ENCODE measurements at regions not wholly inside any gene's neighbourhood (a gene's known extent, or its start where the extent isn't known, plus 50 kb on each side); places are given as distances from the start of the nearest gene placed in this dataset.
"Not testable (repeated sequence)": the region's sequence is repeated elsewhere in the genome, so short reads cannot be mapped to it uniquely, and the experiment has no call there.

DNA sequence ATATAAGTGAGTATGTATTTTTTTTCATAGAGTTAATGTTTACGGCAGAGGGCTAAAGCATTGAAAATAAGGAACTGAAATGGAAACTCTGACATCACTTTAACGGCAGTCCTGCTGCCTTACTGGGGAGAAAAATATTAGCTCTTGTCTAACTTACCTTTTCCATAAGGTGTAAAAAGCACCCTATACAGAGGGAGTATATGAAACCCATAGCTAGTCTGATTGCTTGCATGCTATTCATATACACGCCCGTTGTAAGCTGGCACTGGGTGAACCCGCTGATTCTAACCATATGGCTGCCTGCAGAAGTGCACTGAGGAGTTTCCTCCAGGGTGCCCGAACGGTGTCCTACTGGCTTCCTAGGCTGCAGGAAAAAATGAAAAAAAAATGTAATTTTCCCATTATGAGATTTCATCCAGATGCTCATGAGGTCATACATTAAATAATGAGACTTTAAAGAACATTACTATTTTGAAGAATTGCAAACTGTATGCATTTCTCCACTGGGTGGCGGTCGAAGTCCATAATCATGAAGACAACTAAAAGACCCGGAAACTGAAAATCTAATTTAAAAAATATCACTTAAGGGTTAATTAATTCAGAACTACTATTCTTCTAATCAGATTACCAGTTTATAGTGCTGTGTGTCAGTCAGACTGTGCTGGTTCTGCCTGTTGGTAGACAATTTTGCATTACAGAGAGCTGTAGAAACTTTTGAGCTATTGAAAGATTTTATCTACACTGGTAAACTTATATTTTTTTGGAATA, 144.7 kb downstream of the ALX1 start:
- no peaks in the 10 kb centered on the region for H3K9me3 ChIP-seq (ENCODE audit: control insufficient read depth in 3 of 3, low read length in 3 of 3)
- peaks cover 0 to 2% (median 0%) of the 10 kb centered on the region in 3 donors for H3K27me3 ChIP-seq (ENCODE audit: control insufficient read depth in 3 of 3, insufficient read depth in 3 of 3, low read length in 3 of 3)
- H3K4me1 ChIP-seq (ENCODE audit: control insufficient read depth in 3 of 3, insufficient read depth in 3 of 3, low read length in 3 of 3), result no peaks in the 10 kb centered on the region
- no peak overlapping the region for H3K4me3 ChIP-seq (ENCODE audit: low read length in 3 of 3)
- no peak overlapping the region for H3K9ac ChIP-seq (ENCODE audit: low read depth in 1 of 3, low read length in 3 of 3)
- H3K27ac ChIP-seq (ENCODE audit: low read depth, low read length), result no peak overlapping the region
- no peaks in the 10 kb centered on the region for H3K36me3 ChIP-seq (ENCODE audit: control insufficient read depth in 3 of 3, insufficient read depth in 3 of 3, low read length in 3 of 3)

DNA sequence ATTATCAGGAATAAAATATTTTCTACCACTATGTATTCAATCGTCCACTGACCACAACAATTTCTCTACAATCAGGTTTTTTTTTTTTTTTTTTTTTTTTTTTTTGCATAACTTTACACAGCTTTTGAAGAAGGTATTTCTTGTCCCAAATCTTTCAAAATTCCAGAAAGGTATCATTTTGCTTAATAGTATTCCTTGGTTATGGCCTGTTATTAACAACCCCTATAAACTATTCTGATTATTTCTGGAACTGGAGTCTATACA, 145.3 kb downstream of the ALX1 start:
- Histone ChIP-seq H3K9ac (ENCODE audit: low read depth in 1 of 3, low read length in 3 of 3) (no peak overlapping the region), H3K36me3 (ENCODE audit: control insufficient read depth in 3 of 3, insufficient read depth in 3 of 3, low read length in 3 of 3) (no peaks in the 10 kb centered on the region), H3K9me3 (ENCODE audit: control insufficient read depth in 3 of 3, low read length in 3 of 3) (no peaks in the 10 kb centered on the region), H3K4me1 (ENCODE audit: control insufficient read depth in 3 of 3, insufficient read depth in 3 of 3, low read length in 3 of 3) (no peaks in the 10 kb centered on the region), H3K27me3 (ENCODE audit: control insufficient read depth in 3 of 3, insufficient read depth in 3 of 3, low read length in 3 of 3) (peaks cover 0 to 2% (median 0%) of the 10 kb centered on the region in 3 donors), H3K4me3 (ENCODE audit: low read length in 3 of 3) (no peak overlapping the region), H3K27ac (ENCODE audit: low read depth, low read length) (no peak overlapping the region)

DNA sequence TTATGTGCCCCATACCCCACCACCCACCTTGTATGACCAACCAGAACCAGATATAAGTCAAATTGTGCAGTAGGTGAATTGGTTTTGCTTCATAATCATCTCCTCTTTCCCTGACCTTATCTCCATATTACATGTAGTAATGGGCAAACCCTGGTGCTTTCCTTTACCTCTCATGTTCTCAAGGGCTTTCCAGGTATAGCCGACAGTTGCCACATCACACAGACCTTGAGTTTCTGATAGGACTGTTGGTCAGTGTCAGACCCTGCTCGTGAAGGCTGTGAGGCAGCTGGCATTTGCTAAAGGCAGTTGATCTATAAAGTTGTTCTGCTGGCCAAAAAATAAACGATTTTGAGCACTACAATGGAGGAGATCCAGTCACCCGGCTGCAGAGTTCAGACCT, 145.9 kb downstream of the ALX1 start:
- H3K27ac ChIP-seq (ENCODE audit: low read depth, low read length), result no peak overlapping the region
- H3K36me3 ChIP-seq (ENCODE audit: control insufficient read depth in 3 of 3, insufficient read depth in 3 of 3, low read length in 3 of 3), result no peaks in the 10 kb centered on the region
- H3K9ac ChIP-seq (ENCODE audit: low read depth in 1 of 3, low read length in 3 of 3), result no peak overlapping the region
- H3K4me3 ChIP-seq (ENCODE audit: low read length in 3 of 3), result no peak overlapping the region
- H3K9me3 ChIP-seq (ENCODE audit: control insufficient read depth in 3 of 3, low read length in 3 of 3), result no peaks in the 10 kb centered on the region
- H3K4me1 ChIP-seq (ENCODE audit: control insufficient read depth in 3 of 3, insufficient read depth in 3 of 3, low read length in 3 of 3), result no peaks in the 10 kb centered on the region
- H3K27me3 ChIP-seq (ENCODE audit: control insufficient read depth in 3 of 3, insufficient read depth in 3 of 3, low read length in 3 of 3), result peaks cover 0 to 2% (median 0%) of the 10 kb centered on the region in 3 donors

DNA sequence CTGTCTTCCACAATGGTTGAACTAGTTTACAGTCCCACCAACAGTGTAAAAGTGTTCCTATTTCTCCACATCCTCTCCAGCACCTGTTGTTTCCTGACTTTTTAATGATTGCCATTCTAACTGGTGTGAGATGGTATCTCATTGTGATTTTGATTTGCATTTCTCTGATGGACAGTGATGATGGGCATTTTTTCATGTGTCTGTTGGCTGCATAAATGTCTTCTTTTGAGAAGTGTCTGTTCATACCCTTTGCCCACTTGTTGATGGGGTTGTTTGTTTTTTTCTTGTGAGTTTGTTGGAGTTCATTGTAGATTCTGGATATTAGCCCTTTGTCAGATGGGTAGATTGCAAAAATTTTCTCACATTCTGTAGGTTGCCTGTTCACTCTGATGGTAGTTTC, 153.1 kb downstream of the ALX1 start:
- not testable (repeated sequence) for H3K9me3 ChIP-seq (ENCODE audit: control insufficient read depth in 3 of 3, low read length in 3 of 3); H3K4me3 ChIP-seq (ENCODE audit: low read length in 3 of 3); H3K36me3 ChIP-seq (ENCODE audit: control insufficient read depth in 3 of 3, insufficient read depth in 3 of 3, low read length in 3 of 3); H3K27me3 ChIP-seq (ENCODE audit: control insufficient read depth in 3 of 3, insufficient read depth in 3 of 3, low read length in 3 of 3); H3K27ac ChIP-seq (ENCODE audit: low read depth, low read length); H3K4me1 ChIP-seq (ENCODE audit: control insufficient read depth in 3 of 3, insufficient read depth in 3 of 3, low read length in 3 of 3); H3K9ac ChIP-seq (ENCODE audit: low read depth in 1 of 3, low read length in 3 of 3)

DNA sequence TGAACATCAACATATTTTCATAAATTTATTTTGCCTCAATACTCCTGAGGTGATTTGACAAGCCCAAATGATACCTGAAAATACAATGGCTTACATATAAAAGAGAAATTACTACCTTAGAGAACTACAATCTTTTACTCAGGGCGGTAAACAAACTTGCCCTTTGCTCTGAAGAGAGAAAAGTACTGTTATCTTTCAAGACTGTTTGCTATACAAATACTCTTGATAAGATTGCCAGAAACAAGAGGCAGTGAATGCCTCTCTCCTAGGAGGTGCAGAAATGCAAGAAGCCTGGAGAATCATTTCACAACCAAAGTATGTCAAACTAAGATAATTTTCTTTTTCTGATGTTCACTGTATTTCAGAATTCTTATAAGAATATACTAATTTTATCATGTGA, 160.3 kb downstream of the ALX1 start:
- H3K27ac ChIP-seq (ENCODE audit: low read depth, low read length), result no peak overlapping the region
- H3K4me3 ChIP-seq (ENCODE audit: low read length in 3 of 3), result no peak overlapping the region

DNA sequence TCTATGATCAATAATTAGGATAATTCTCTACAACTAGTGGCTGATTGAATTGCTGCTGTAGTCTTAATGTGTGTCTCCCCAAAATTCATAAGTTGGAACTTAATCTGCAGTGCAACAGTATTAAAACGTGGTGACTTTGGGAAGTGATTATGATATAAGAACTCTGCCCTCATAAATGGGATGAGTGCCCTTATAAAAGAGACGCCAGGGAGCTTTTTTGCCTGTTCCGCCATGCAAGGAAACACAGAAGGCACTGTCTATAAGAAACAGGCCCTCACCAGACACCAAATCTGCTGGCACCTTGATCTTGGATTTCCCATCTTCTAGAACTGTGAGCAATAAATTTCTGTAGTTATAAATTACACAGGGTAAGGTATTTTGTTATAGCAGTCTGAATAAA, 161.0 kb downstream of the ALX1 start:
- H3K4me1 ChIP-seq (ENCODE audit: control insufficient read depth in 3 of 3, insufficient read depth in 3 of 3, low read length in 3 of 3), result no peaks in the 10 kb centered on the region
- H3K9ac ChIP-seq (ENCODE audit: low read depth in 1 of 3, low read length in 3 of 3), result no peak overlapping the region
- no peaks in the 10 kb centered on the region for H3K27me3 ChIP-seq (ENCODE audit: control insufficient read depth in 3 of 3, insufficient read depth in 3 of 3, low read length in 3 of 3)
- H3K4me3 ChIP-seq (ENCODE audit: low read length in 3 of 3), result no peak overlapping the region
- no peak overlapping the region for H3K27ac ChIP-seq (ENCODE audit: low read depth, low read length)
- H3K9me3 ChIP-seq (ENCODE audit: control insufficient read depth in 3 of 3, low read length in 3 of 3), result no peaks in the 10 kb centered on the region
- H3K36me3 ChIP-seq (ENCODE audit: control insufficient read depth in 3 of 3, insufficient read depth in 3 of 3, low read length in 3 of 3), result no peaks in the 10 kb centered on the region

More for the DNA sequence above, 160.3 kb downstream of the ALX1 start:
- Histone ChIP-seq H3K9me3 (ENCODE audit: control insufficient read depth in 3 of 3, low read length in 3 of 3) (no peaks in the 10 kb centered on the region), H3K4me1 (ENCODE audit: control insufficient read depth in 3 of 3, insufficient read depth in 3 of 3, low read length in 3 of 3) (no peaks in the 10 kb centered on the region), H3K27me3 (ENCODE audit: control insufficient read depth in 3 of 3, insufficient read depth in 3 of 3, low read length in 3 of 3) (no peaks in the 10 kb centered on the region), H3K36me3 (ENCODE audit: control insufficient read depth in 3 of 3, insufficient read depth in 3 of 3, low read length in 3 of 3) (no peaks in the 10 kb centered on the region), H3K9ac (ENCODE audit: low read depth in 1 of 3, low read length in 3 of 3) (no peak overlapping the region)

DNA sequence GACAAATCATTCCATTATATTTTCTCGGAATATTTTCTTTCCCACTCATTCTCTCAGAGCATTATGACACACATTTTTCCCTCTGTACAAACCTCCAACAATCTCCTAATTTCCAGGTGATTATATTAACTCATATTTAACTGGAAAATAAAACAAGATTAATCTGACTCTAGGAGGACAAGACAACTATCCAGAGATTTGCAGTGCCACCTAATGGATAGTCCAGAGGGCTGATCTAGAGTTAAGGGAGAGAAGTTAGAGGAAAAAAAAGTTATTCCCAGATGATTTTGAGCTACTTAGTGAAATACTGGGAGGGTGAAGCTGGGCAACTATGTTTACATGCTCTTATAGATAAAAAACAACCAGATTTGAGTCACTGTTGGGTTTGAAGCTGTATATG, 161.7 kb downstream of the ALX1 start:
- H3K9me3 ChIP-seq (ENCODE audit: control insufficient read depth in 3 of 3, low read length in 3 of 3), result no peaks in the 10 kb centered on the region
- H3K27ac ChIP-seq (ENCODE audit: low read depth, low read length), result no peak overlapping the region
- H3K9ac ChIP-seq (ENCODE audit: low read depth in 1 of 3, low read length in 3 of 3), result no peak overlapping the region
- H3K4me1 ChIP-seq (ENCODE audit: control insufficient read depth in 3 of 3, insufficient read depth in 3 of 3, low read length in 3 of 3), result no peaks in the 10 kb centered on the region
- H3K4me3 ChIP-seq (ENCODE audit: low read length in 3 of 3), result no peak overlapping the region
- no peaks in the 10 kb centered on the region for H3K27me3 ChIP-seq (ENCODE audit: control insufficient read depth in 3 of 3, insufficient read depth in 3 of 3, low read length in 3 of 3)
- H3K36me3 ChIP-seq (ENCODE audit: control insufficient read depth in 3 of 3, insufficient read depth in 3 of 3, low read length in 3 of 3), result no peaks in the 10 kb centered on the region

DNA sequence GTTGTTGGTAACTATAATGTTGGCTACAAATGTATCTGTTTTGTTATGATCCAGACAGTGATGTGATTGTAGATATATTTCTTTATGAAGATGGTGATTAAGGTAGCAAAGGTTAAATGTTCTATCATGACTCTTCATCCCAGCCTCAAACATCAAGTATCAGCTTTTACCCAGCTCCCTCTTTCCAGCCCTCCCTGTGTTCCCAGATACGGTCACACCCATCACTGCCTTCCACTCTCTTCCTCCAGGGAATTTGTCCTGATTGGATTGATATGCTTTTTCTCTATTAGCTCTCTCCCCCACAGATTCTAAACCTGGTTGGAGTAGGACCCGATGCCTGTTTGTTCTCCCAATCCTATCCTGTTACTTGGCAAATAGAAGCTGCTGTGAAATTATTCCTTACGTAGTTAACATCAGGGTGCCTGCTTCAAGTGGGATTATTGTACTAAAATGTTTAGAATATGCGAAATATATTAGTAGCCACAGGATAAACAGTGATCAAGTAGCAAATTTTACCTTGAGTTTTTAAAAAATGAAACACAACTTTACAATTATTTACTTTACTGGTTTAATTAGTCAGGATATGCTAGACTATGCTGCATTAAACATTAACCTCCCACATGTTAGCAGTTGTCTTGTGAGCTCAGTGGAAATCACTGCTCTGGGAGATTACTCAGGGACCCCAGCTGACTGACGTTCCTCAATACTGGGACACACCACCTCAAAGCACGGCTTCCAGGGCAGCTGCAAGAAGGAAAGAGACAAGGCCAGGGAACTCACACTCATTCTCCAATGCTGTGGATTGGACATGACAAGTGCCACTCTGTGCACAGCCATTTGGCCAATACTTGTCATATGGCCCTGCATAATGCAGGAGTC, 165.3 kb downstream of the ALX1 start:
- Histone ChIP-seq H3K27me3 (ENCODE audit: control insufficient read depth in 3 of 3, insufficient read depth in 3 of 3, low read length in 3 of 3) (no peaks in the 10 kb centered on the region), H3K9me3 (ENCODE audit: control insufficient read depth in 3 of 3, low read length in 3 of 3) (no peaks in the 10 kb centered on the region), H3K4me1 (ENCODE audit: control insufficient read depth in 3 of 3, insufficient read depth in 3 of 3, low read length in 3 of 3) (no peaks in the 10 kb centered on the region), H3K27ac (ENCODE audit: low read depth, low read length) (no peak overlapping the region), H3K9ac (ENCODE audit: low read depth in 1 of 3, low read length in 3 of 3) (no peak overlapping the region), H3K4me3 (ENCODE audit: low read length in 3 of 3) (no peak overlapping the region), H3K36me3 (ENCODE audit: control insufficient read depth in 3 of 3, insufficient read depth in 3 of 3, low read length in 3 of 3) (no peaks in the 10 kb centered on the region)

DNA sequence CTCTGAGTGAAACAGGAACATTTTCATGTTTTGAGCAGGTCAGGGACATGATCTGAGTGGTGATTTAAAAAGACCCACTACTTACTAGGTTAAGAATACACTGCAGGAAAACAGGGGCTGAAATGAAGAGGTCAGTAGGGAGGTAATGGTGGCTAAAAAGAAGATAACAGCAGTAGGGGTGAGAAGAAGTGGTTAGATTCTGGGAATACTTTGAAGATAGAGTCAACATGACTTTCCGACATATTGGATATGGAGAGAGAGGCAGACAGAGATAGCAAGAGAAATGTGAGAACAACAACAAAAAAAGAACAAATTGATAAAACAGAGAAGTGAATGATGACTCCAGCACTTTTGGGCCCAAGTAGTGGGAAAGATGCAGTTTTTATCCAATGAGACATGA, 168.0 kb downstream of the ALX1 start:
- peaks cover 0 to 2% (median 0%) of the 10 kb centered on the region in 3 donors for H3K27me3 ChIP-seq (ENCODE audit: control insufficient read depth in 3 of 3, insufficient read depth in 3 of 3, low read length in 3 of 3)

DNA sequence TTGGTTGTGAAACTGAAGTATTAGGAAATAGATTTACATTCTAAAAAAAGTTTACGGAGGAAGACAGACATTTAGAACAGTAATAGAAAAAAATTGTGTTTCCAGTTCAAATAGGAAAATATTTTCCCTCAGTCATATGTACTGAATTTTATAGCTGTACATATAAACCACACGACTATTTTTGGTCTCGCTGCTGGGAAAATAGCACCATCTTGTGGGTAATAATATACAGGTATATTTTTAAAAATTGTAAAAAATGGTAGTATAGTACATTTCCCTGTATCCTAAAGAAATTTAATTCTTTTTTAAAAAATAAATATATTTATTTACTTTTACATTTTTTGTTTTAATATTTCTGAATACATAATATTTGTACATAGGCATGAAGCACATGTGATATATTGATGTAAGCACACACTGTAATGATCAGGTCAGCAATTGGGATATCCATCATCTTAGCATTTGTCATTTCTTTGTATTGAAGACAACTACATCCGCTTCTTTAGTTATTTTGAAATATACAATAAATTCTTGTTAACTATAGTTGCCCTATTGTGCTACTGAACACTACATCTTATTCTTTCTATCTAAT, 168.6 kb downstream of the ALX1 start:
- Histone ChIP-seq H3K27me3 (ENCODE audit: control insufficient read depth in 3 of 3, insufficient read depth in 3 of 3, low read length in 3 of 3) (peaks cover 0 to 2% (median 0%) of the 10 kb centered on the region in 3 donors), H3K4me3 (ENCODE audit: low read length in 3 of 3) (no peak overlapping the region), H3K27ac (ENCODE audit: low read depth, low read length) (no peak overlapping the region), H3K9me3 (ENCODE audit: control insufficient read depth in 3 of 3, low read length in 3 of 3) (no peaks in the 10 kb centered on the region), H3K9ac (ENCODE audit: low read depth in 1 of 3, low read length in 3 of 3) (no peak overlapping the region), H3K4me1 (ENCODE audit: control insufficient read depth in 3 of 3, insufficient read depth in 3 of 3, low read length in 3 of 3) (no peaks in the 10 kb centered on the region), H3K36me3 (ENCODE audit: control insufficient read depth in 3 of 3, insufficient read depth in 3 of 3, low read length in 3 of 3) (no peaks in the 10 kb centered on the region)

More for the DNA sequence above, 168.0 kb downstream of the ALX1 start:
- Histone ChIP-seq H3K36me3 (ENCODE audit: control insufficient read depth in 3 of 3, insufficient read depth in 3 of 3, low read length in 3 of 3) (no peaks in the 10 kb centered on the region), H3K4me1 (ENCODE audit: control insufficient read depth in 3 of 3, insufficient read depth in 3 of 3, low read length in 3 of 3) (no peaks in the 10 kb centered on the region), H3K27ac (ENCODE audit: low read depth, low read length) (no peak overlapping the region), H3K4me3 (ENCODE audit: low read length in 3 of 3) (no peak overlapping the region), H3K9ac (ENCODE audit: low read depth in 1 of 3, low read length in 3 of 3) (no peak overlapping the region), H3K9me3 (ENCODE audit: control insufficient read depth in 3 of 3, low read length in 3 of 3) (no peaks in the 10 kb centered on the region)

Measured in skeletal muscle tissue (tissue), 3 donors.